PC-9 (cell line): ENCODE measurements at regions not wholly inside any gene's neighbourhood (a gene's known extent, or its start where the extent isn't known, plus 50 kb on each side); places are given as distances from the start of the nearest gene placed in this dataset.

ENCODE experiments used
- EZH2 ChIP-seq: fragments of 200-600 bp; sonication (generic); IDR thresholded peaks from 2 replicates; pipeline ENCODE4 v1.8.0; 2017; ENCODE audit warnings: antibody characterized with exemption, low read depth
- TF ChIP-seq, protein P1 (sequence below): fragments of 200-600 bp; sonication (generic); conservative IDR thresholded peaks from 2 replicates; pipeline ENCODE4 v1.6.1; 2017; ENCODE audit warnings: mixed run types, antibody characterized with exemption, mild to moderate bottlenecking, moderate library complexity

GRCh38 chr3:159626598-159626997 lies 362.0 kb upstream of the IL12A start:
- TF ChIP-seq, protein P1, sequence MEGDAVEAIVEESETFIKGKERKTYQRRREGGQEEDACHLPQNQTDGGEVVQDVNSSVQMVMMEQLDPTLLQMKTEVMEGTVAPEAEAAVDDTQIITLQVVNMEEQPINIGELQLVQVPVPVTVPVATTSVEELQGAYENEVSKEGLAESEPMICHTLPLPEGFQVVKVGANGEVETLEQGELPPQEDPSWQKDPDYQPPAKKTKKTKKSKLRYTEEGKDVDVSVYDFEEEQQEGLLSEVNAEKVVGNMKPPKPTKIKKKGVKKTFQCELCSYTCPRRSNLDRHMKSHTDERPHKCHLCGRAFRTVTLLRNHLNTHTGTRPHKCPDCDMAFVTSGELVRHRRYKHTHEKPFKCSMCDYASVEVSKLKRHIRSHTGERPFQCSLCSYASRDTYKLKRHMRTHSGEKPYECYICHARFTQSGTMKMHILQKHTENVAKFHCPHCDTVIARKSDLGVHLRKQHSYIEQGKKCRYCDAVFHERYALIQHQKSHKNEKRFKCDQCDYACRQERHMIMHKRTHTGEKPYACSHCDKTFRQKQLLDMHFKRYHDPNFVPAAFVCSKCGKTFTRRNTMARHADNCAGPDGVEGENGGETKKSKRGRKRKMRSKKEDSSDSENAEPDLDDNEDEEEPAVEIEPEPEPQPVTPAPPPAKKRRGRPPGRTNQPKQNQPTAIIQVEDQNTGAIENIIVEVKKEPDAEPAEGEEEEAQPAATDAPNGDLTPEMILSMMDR, result no peak
- TF ChIP-seq EZH2, result no peak
